ENCODE measurements at regions not wholly inside any gene's neighbourhood (a gene's known extent, or its start where the extent isn't known, plus 50 kb on each side); places are given as distances from the start of the nearest gene placed in this dataset.
A peak's percentile ranks its signal among the peaks of the same experiment; 100 is the strongest.

DNA sequence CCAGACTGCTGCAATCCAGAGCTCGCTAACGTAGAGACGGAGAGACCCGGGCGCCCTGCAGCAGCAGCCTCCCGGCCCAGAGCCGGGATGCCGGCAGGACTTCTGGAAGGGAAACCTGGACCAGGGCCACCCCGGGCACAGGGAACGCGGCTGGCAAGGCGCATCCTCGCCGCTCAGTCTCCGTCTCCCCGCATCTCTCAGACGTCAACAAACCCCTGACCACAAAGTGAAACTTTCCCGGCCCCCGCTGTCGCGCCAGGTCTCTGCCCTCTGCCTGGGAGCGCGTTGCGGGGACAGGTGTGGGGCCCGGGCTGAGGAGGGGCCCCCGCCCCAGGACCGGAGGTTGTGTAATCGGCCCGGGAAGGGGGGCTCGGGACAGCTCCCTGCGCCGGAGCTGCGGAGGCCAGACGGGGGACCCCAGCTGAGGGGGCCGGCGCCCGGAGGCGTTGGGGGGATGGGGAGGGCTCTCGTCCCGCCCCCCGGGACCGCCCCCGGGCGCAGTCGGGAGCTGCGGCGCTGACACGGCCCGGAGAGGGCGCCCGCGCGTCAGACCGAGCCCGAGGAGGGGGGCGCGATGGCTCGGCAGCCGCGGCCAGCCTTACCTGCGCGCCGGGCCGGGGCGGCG is 116.6 kb upstream of the HIVEP3 start:
- peak; percentile 17 to 43 for DNase-seq (ENCODE audit: low read depth in 2 of 2, low spot score in 1 of 2)

DNA sequence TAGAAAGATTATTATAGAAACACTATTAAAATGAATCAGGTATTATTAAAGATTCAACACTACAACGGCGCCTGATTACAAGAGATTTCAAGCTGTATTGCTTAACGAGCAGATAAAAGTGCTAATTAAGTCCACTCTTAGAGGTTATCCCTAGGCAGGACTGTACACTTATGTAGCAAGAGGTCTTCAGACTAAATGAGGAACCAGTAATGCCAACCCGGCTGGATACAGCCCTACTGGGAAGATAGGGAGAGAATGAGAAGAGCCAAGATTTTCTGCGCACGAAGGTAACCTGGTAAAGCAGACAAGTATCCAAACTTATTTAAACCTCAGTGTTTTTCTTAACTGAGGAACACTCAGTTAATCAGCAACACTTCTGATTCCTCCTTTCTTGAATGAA is 115.7 kb upstream of the HIVEP3 start:
- no peak for DNase-seq (ENCODE audit: low read depth in 2 of 2, low spot score in 1 of 2)

DNA sequence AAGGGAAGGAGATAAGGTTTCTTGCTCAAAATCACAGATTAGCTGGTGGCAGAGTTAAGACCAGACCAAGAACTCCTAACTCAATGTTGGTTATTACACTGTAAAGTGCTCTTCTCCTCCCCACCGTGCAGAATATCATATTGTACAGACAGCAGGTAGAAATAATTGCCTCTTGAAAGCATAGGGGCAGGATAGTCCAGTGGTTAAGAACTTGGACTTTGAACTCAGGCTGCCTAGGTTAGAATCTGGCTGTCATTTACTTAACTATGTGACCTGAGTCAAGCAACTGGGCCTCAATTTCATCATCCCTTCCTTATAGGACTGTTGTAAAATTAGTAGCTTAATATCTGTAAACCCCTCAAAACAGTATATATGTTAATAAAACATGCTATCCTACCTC is 114.9 kb upstream of the HIVEP3 start:
- DNase-seq (ENCODE audit: low read depth in 2 of 2, low spot score in 1 of 2), result no peak

DNA sequence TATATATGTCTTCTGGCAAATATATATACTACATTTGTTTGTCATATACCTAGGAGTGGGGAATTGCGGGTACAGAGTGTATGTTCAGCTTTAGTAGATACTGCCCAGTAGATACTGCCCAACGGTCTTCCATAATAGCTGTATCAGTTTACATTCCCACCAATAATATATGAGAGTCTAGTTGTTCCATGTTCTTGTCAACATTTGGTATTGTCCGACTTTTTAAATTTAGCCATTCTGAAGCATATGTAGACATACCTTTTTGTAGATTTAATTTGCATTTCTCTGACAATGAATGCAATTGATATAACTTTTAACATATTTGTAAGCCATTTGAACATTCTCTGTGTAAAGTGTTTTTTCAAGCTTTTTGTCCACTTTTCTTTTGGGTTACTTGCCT is 99.0 kb upstream of the HIVEP3 start:
- DNase-seq (ENCODE audit: low read depth in 2 of 2, low spot score in 1 of 2), result no peak

DNA sequence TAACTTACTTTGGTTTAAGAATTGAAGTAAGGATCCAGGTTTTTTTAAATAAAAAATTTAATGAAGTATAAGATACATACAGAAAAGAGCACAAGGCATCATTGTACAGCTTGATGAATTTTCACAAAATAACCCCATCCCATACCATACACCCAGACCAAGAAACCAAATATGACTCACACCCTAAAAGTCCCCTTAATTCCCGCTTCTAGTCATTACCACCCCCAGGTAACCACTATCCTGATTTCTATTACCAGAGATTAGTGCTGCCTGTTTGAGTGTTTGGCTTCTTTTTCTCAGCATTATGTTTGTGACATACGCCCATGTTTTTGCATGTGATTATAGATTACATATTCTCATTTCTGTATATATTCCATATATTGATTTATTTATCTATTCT is 98.5 kb upstream of the HIVEP3 start:
- no peak for DNase-seq (ENCODE audit: low read depth in 2 of 2, low spot score in 1 of 2)

DNA sequence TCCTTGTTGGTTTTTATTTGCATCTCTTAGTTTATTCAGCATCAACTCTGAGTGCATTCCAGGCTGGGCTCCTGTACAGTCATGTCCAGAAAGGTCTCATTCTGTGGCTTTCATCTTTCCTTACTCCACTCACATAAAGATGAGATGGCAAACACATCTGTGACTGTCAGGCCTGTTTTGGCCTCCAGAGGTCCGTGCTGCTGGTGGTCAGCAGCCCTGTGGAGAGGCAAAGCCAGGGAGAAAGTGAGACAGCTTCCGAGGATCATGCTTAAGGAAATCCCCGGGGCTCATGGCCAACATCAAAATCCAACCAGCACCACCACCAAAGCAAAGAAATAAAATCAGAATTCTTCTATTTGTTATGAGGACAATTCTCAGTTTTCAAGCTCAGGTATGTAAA is 96.1 kb upstream of the HIVEP3 start:
- DNase-seq (ENCODE audit: low read depth in 2 of 2, low spot score in 1 of 2), result no peak

DNA sequence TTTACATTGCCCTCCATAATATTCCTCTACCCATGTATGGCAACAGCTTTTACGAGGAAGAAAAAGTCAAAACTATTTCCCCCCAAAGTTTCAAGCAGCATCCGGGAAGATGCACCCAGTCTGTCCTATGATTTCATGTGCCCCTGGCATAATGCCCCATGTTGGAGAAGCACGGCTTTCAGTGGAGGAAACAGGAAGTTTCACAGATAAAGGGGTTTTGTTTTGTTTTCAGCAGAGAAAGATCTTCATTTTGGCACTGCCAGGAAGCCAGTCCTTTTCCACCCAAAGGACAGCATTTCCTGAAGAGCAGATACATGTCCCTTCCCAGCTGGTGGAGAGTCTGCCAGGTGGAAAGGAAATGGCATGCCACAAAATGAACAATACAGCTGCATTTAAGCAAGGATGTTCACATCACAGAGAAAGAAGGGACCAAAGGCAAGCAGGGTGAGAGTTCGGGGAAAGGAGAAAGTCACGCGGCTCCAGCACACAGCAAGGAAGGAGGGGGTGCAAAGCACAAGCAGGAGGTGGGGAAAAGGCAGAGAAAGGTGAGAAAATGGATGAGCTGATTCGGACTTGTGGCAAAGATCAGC is 95.3 kb upstream of the HIVEP3 start:
- no peak for DNase-seq (ENCODE audit: low read depth in 2 of 2, low spot score in 1 of 2)

DNA sequence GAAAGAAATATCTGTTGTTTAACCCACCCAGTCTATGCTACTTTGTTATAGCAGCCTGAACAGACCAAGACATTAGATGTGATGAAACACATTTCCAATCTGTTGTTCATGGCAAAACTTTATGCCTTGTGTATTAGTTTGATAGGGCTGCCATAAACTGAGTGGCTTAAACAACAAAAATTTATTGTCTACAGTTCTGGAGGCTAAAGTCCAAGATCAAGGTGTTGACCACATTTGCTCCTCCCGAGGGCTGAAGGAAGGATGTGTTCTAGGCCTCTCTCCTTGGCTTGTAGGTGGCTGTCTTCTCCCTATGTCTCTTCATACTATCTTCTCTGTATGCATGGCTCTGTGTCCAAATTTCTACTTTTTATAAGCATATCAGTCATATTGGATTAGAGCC is 94.1 kb upstream of the HIVEP3 start:
- no peak for DNase-seq (ENCODE audit: low read depth in 2 of 2, low spot score in 1 of 2)

DNA sequence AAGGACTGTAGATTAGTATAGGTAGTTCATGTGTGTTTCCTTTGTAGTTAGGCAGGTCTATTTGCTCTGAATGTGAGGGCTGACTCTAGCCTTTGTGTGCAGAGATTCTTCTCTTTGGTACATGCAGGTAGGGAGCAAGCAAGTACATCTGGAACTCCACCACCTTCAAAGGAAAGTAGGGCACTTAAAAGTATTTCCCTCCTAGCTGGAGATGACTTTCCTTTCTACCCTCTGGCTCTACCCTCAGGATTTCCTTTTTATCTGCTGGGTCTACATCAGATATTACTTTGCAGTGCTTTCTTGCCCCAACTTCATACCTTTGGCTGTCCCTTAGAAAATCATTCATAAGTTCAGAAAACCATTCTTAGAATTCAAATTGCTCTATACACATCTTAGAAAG is 91.7 kb upstream of the HIVEP3 start:
- DNase-seq (ENCODE audit: low read depth in 2 of 2, low spot score in 1 of 2), result no peak

DNA sequence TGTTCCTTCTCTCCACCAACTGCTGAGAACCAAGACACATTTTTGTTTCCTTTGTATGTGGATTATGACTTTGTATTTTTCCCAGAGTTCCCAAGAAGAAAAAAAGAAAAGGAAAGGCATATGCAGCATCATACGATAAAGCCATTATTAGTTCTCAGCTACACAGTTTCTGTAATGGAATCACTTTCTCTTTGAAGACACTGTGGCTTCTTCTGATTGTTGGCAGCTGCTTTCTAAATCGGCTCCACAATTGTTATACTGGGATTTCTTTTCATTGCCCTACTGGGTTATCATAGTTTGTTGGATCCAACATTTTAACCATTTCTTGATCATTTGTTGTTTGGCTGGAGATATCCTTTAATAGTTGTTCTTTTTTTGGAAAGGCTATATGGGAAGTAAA is 89.5 kb upstream of the HIVEP3 start:
- DNase-seq (ENCODE audit: low read depth in 2 of 2, low spot score in 1 of 2), result no peak

DNA sequence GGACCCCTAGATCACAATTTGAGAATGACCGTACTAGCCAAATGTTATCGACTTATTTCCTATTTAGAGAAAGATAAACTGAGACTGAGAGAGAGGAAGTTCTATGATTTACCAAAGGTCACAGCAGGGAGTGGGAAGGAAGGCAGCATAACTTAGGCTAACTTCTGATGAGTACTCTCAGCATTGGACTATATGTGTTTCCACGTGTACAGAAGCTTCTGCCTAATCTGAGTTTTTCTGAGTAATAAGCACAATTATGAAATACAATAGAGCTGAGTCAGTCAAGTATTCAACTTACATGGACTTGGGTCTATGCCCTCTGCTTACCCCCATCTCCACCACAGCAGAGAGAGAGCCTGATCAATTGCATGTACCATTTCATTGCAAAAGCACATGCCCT is 88.1 kb upstream of the HIVEP3 start:
- no peak for DNase-seq (ENCODE audit: low read depth in 2 of 2, low spot score in 1 of 2)

DNA sequence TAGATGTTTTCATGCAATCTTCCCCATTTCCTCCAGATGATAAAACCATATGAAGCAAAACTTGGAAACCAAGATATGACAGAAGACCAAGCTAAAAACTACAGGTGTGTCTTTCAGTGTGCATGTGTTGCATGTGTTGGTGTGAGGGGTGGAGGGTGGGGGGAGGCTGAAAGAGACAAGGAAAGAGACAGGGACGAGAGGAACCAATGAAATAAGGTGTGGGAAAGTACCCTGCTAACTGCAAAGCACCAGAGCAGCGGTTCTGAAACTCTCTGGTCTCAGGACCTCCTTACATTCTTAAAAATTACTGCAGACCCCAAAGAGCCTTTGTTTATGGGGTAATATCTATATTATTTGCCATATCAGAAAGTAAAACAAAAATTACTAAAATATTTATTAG is 87.4 kb upstream of the HIVEP3 start:
- DNase-seq (ENCODE audit: low read depth in 2 of 2, low spot score in 1 of 2), result no peak

DNA sequence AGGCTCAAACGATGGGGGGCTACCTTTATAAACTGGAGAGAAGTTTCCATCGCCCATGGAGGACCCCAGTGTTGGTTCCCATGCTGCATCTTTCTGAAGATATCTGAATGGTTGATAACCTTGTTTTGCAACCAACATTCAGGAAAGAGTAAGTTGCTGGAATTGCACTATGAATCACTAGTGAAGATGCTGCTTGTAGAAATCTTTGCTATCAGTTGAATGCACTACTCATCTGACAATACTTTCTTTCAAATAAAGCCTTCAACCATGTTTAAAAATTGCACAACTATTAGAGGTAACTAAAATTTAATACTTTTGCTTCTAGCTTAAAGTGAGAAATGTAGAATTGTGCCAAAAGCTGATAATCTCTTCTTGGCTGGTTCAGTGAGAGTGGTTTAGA is 86.8 kb upstream of the HIVEP3 start:
- no peak for DNase-seq (ENCODE audit: low read depth in 2 of 2, low spot score in 1 of 2)

DNA sequence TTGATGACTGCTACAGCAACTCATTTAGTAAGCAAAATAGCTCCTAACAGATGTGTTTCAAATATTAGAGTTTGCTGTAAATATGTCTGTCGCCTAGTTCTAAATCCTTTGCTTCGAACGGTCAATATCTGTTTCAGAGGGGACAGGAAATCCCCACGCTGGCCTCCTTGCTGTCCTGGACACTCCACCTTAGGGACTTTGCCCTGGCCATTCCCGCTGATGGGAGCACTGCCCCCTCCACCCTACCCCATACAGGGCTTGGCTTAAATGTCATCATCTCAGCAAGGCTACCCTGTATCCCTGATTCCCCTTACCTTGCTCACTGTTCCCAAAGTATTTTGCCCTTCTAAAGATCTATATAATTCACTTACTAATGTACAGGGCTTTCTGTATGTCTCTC is 86.1 kb upstream of the HIVEP3 start:
- DNase-seq (ENCODE audit: low read depth in 2 of 2, low spot score in 1 of 2), result no peak

DNA sequence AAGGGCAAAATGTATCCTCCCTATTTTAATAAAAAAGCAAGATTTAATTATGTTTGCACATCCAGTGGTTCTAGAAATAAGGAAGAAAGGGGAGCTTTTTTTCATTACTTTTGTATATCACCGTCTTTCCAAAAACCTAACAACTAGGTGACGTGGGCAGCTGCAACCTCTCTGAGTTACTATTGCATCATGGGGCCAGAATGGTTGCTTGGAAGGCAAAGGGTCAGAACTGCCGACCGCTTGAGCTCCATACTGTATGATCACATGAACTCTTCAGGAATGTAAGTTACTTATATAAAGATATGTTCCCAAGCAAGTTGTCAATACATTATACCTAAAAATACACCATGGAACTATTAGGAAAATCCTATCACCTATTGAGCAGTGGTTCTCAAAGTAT is 85.6 kb upstream of the HIVEP3 start:
- DNase-seq (ENCODE audit: low read depth in 2 of 2, low spot score in 1 of 2), result no peak

DNA sequence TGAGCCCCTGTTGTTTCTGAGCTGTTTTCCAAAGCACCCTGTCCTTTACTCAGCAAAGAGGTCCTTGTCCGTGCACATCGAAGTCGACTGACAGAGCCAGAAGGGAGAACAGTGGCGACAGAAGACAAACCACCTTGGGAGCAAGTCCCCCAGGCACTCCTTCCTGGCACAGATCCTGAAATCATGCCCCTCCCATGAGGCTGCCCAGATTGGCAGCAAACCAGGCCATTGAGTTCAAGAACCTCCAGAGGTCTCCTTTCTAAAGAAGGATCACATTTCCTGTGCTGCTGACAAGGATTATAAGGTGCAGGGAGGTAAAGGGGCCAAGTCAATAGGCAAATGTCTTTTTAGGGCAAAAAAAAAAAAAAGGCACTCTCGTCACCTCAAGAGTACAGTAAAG is 84.7 kb upstream of the HIVEP3 start:
- no peak for DNase-seq (ENCODE audit: low read depth in 2 of 2, low spot score in 1 of 2)

DNA sequence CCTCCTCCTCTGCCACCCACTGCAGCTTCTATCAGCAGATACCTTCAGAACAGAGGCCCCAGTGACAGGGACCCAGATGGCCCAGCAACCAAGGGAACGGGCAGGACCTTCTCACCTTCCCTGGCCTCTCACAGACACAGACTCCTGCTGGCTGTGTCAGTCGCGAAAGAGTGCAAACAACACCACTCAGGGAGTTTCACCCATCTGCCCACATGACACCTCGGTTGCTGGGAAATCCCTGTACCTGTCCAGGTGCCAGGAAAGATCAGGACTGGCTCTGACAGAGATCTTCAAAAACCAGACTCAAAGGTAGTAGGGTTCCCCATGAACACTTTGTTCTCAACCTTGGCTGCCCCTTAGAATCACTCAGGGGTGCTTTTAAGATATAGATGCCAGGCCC is 83.5 kb upstream of the HIVEP3 start:
- no peak for DNase-seq (ENCODE audit: low read depth in 2 of 2, low spot score in 1 of 2)

DNA sequence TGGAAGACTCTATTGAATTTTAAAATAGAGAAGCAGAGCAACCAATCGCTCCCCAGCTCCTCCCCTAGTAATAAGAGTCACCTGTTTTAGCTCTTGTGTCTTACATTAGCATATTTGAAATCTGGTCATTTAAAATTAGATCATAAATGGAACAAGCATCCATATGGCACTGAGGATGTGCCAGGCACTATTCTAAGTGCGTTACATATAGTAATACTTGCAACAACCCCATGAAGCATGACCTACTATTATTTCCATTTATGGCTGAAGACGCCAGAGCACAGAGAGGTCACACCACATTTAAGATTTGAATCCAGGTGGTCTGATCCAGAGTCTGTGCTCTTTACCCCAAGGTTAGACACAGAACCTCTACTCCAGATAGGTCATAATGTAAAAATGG is 82.0 kb upstream of the HIVEP3 start:
- no peak for DNase-seq (ENCODE audit: low read depth in 2 of 2, low spot score in 1 of 2)

DNA sequence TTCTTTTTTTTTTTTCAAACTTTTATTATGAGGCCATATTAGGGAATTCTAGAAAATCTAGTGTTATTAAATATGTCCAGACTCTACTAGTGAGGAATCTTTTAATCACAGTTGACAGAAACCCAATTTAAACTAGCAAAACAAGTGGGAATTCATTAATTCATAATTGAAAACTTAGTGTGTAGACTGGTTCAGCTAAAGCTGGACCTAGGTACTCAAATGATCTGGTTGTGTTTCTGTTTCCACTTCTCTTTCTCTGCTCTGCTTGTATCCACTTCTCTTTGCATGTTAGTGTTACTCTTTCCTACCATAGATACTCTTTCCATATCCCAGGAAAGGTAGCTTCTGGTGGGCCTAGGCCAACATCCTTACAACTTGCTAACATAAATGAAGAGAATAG is 81.2 kb upstream of the HIVEP3 start:
- DNase-seq (ENCODE audit: low read depth in 2 of 2, low spot score in 1 of 2), result no peak

DNA sequence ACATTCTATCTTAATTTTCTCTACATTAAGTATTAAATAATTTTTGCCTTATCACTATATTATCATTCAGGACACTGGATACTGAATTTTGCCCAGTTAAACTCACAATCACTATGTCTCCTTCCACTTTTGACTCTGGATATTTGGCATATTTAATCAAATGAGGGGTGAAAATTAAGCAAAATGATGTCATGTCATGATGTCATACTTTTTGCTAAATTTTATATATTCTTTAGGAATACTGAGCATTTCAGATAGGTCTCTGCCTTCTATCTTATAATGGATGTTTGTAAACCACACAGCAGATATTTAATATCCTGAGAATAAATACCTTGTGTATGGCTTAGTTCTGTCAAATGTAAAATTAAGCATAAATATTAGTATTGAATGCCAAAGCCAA is 79.5 kb upstream of the HIVEP3 start:
- DNase-seq (ENCODE audit: low read depth in 2 of 2, low spot score in 1 of 2), result no peak

DNA sequence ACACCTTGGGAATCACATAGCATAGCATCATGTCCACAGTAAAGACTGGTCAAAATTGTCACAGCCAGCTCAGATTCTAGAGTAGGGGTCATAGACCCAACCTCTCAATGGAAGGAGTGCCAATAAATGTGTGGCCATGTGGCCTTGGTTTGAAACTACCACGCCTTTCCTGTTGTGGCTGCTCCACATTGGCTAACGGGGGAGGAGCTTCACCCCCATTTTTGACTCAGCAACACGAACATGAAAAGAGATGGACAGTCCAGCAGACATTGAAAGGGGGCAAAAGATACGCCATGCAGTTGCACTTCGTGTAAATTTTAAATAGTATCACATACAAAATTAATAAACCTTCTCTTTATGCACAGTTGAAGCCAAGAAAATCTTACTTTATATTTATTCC is 78.4 kb upstream of the HIVEP3 start:
- no peak for DNase-seq (ENCODE audit: low read depth in 2 of 2, low spot score in 1 of 2)

DNA sequence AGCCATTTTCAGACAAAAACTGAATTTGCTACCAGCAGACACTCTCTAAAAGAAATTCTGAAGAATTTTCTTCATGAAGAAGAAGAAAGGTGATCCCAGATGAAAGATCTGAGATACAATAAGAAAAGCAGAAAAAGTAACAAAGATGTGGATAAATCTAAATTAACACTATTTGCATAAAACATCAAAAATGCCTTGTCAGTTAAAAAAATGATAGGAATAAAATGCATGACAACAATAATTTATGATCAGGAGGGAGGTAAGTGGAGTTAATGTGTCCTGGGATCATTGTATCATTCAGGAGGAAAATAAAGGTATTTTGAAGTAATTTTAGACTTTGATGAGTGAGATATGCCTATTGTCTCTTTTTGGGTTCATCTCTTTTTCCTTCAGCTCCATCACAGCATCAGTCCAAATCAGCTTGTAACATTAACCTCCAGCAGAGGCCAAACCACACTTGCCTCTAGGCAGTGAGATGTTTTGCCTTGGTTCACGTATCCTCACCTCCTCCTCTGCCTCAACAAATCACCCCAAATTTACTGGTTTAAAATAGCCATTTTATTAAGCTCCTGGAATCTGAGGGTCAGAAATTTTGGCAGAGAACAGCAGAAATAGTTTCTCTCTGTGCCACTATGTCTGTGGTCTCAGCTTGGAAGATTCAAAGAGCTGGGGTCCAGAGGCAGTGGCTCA is 76.9 kb upstream of the HIVEP3 start:
- no peak for DNase-seq (ENCODE audit: low read depth in 2 of 2, low spot score in 1 of 2)

Data from stimulated activated CD8-positive, alpha-beta memory T cell treated with anti-CD3 and anti-CD28 coated beads, Interleukin-4, amount 100 ng/mL, for 1 hour (primary cell).